Gastroesophageal sphincter (tissue), 3 donors: ENCODE measurements at regions not wholly inside any gene's neighbourhood (a gene's known extent, or its start where the extent isn't known, plus 50 kb on each side); places are given as distances from the start of the nearest gene placed in this dataset.

Experiments used
- CTCF ChIP-seq, 4 experiments: fragments of 200-600 bp in 2 of 4; fragments of 450-650 bp in 2 of 4; sonication (generic) in 1 of 4; IDR thresholded peaks; one replicate each; pipeline ENCODE4 v1.5.1; 2017 to 2019; ENCODE audit warnings: antibody characterized with exemption in 4 of 4, mild to moderate bottlenecking in 2 of 4, moderate library complexity in 2 of 4
- POLR2A ChIP-seq, 2 donors: fragments of 450-650 bp; IDR thresholded peaks; one replicate each; pipeline ENCODE4 v1.6.1; 2017; ENCODE audit warnings: antibody characterized with exemption in 2 of 2, mild to moderate bottlenecking in 2 of 2, moderate library complexity in 1 of 2

GRCh38 chrY:9008648-9009047, 328.6 kb upstream of the TSPY4 start:
- no peak for TF ChIP-seq POLR2A (IDR thresholded peaks at IDR 0.05)
- TF ChIP-seq CTCF (IDR thresholded peaks at IDR 0.05) = no peak
